ENCODE measurements at regions not wholly inside any gene's neighbourhood (a gene's known extent, or its start where the extent isn't known, plus 50 kb on each side); places are given as distances from the start of the nearest gene placed in this dataset.
A peak's percentile ranks its signal among the peaks of the same experiment; 100 is the strongest.
"Not testable (repeated sequence)": the region's sequence is repeated elsewhere in the genome, so short reads cannot be mapped to it uniquely, and the experiment has no call there.

DNA sequence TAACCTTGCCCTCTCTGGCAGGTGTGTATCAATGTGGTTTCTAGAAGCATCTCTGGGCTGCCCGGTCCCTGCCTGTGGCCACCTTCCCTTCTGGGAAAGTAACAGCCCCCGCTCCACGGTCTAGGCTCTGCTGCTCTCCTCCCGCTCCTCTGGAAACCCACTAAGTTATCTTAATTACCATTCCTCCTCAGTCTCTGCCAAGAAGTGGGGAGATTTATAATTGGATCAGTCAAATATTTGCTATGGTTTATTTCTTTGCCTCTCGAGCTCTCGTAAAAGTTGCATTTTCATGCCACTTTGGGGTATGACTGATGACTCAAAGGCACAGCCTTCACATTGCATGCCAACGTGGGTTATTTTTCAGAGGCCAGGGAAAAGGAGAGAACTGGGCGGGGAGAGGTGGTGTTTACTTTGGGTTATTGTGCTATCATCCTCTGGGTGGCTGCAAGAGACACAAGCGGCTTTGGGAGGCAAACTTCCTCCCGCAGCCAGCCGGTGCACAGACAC is 205.3 kb upstream of the WWC1 start:
- no peak for DNase-seq

DNA sequence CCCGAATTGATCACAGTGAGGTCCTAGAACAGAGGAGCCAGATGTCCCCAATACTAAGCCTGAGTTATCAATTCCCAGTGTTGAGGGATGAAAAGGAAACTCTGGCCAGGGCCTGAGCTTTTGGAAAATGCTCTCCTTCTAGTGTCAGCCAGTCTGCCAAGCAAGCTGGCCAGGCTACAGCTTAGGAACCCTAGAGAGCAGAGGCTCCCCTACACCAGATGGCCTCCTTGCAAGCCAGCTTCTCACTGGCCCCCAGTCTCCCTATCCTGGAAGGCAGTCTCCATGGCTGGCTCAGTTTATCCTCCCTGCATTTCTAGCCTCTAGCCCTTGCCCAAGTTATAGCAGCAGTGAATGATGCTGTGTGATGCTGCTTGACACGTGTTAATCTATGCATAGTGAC is 204.7 kb upstream of the WWC1 start:
- DNase-seq: no peak

DNA sequence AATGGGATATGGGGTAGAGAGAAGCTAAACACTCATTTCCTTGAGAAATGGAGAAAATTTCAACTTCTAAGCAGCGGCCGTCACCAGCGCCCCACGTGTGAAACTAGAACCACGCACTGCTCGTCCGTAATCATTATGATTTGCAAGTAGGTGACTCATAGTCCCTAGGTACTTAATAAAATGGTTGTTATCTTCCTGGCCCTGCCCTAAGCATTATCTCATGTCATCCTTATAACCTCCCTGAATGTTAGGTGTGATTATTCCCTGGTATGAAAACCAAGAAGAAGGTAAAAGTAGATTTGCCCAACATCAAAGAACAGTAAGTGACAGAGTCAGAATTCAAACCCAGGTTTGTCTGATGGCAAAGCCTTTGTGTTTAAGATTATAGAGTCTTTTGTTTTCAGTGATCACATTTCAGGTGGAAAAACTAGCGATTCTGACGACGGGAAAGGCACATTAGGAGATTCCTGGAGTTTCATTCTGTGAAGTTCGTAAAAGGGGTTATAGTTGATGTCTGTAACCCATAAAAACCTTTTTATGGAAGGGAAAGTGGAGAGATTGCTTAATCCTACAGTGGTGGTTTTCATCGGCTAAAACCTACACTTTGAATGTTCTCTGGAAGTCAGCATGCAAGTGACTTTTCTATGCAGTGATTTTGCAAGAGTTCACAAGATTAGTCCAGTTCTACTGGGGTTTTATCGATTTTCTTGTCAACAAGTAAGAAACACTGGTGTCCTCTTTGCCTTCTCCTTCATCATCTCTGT is 202.9 kb upstream of the WWC1 start:
- no peak for DNase-seq

DNA sequence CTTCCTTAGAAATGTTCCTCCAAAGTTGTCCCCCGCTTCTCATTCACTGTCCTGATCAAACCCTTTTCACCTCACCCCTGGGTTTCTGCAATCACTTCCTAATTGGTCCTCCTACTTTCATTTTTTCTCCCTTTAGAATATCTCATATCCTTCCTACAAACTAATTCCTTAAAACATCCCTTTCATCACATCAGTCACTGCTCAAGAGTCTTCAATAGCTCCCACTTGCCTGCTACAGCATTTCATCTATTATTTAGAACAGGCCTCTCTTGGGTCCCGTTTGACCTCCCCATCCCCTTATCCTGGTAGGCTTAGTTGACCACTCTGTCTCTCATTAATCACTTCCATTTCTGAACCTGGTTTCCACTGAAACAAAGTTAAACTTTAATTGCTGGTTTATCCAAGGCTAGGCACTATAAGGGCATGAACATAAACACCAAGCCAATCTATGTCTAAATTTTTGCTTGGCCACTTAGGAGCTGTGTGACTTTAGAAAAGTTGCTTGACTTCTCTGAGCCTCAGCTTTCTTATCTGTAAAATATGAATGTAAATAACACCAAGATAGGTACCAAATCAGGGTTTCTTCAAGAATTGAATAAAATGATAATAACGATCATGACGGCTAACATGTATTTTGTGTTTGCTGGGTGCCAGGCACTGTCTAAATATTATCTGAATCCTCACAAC is 202.1 kb upstream of the WWC1 start:
- DNase-seq: no peak

DNA sequence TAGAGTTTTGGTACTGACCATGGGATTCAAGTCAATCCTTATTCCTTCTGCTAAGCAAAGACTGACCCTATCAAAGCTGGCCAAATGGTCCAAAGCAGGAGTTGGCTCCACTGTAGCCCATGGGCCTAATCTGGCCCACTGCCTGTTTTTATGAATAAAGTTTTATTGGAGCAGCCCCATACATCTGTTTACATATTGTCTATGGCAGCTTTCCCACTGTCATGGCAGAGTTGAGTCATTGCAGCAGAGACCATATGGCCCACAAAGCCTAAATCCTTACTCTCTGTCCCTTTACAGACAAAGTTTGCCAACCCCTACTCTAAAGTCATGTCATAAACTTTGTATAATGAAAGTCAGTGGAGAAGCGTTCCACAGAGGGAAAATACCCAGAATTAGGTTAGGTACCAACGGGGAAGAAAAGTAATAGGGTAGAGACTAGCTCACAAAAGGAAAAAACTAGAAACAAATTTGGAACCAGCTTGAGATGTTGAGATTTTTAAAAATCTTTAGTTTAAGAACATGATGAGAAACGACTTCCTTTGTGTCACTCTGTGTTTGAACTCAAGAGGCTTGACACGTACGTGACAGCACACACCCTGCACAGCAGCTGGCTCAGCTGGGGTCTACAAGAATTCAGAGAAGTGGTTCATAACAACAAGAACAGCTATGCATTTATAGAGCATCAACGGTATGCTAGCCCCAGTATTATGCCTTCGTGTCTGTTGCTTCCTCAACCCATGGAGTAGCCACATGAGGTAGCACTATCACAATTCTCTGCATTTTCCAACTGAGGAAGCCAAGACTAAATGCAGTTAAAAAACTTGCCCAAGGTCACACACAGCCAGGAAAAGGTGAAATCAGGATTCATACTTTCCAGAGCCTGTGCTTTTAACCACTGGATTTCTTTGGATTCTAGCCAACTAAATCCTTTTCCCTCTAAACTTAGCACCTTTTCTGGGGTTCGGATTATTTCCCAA is 198.9 kb upstream of the WWC1 start:
- no peak for DNase-seq

DNA sequence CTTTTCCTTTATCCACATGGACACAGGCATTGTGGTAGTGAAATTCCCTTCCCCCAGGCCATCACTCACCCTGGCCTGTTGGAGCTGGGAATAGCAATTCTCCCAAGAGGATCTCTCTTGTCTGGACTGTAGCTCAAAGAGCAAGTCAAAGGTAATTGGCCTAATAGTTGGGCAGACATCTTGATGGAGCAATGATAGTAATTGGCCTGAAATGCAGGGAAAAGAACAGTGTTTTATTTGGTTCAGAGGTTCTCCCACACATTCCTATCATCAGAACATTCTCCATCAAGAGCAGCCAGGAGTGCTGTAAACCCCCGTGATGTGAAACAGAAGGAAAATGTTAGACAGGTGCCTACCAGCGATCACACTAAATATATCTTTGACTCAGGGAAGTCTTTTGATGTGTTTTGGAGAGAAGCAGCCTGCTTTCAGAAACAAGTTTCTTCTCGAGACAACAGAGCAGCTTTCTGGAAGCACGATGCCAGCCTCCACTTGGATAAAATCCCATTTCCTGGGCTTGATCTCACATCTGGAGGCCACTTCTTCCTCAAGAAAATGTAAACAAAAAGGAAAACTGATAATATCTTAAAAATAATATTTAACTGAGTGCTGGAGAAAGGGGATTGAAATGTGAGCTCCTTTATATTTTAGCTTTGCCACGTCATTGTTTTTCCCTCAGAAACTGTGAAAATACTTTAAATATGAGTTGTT is 198.1 kb upstream of the WWC1 start:
- no peak for DNase-seq

DNA sequence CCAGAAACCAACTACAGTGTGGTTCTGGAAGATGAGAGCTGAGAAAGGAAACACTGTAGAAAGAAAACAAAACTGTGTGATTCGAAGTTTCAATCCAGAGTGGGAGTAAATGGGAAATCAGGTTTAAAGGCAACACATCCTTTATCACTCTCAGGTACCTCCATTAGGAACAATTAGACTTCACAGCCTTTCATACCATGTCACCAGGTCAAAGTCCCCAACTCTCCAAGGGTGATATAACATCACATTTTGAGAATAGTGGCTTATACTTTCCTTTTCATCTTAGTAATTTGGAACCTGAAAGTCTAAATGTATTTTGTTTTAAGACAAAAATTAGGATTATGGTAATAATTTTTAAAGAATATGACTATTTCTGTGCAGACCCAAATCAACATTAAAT is 194.9 kb upstream of the WWC1 start:
- DNase-seq: no peak

DNA sequence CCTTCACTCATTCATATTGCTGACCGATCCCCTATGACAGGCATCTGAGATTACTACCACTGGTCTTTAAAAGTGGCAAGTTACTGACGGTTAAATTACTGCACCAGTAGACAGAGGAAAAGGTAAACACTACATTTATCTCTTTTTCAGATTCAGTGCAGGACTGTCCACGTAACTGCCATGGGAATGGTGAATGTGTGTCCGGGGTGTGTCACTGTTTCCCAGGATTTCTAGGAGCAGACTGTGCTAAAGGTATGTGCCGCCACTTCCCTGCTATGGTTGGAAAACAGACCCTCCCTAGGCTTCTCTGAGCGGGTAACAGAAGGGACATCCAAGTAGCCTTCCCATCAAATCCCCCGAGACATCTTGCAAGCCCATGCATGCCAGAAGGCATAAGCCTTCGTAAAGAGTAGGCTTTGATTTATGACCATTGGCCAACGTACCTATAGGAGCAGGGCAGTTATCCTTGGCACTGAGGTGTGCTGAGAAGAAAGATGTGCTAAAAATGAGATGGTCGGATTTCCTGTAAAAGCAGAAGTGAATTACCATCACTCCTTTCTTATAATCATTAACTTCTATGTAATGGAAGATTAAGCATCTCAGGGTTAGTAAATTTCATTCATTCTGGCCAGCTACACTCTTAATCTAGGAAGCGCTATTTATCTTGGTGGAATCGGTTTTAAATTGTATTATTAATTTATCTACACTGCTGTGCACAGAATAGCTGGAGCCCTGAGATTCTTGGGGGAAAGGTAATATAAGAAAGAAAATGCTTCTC is 193.4 kb upstream of the WWC1 start:
- no peak for DNase-seq

DNA sequence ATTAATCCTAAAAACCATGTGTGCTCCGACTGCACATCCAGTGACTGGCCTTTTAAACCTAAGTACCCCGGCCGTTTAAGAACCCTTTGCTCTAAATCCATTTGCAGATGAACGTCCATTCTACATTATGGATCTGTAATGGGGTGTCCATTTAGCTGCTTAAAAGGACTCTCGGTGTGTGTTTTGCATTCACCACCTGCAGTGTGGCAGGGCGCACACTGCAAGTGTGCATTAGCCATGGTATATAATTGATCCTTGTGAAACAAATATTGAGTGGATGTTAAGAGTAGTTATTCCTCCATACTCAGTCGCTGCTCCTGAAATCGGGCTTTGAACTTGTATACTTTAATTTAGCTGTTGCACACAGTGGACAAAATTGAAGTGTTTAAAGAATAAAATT is 190.1 kb upstream of the WWC1 start:
- no peak for DNase-seq

DNA sequence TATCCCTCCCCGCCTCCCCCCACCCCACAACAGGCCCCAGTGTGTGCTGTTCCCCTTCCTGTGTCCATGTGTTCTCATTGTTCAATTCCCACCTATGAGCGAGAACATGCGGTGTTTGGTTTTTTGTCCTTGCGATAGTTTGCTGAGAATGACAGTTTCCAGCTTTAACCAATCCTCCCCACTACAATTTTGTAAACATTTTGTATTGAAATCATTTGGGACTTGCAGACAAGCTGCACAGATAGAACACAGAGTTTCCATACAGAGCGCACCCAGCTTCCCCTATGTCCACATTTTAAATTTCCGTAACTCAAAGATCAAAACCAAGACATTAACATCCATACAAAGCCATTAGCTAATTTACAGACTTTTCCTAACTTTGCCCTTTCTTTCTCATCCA is 188.4 kb upstream of the WWC1 start:
- not testable (repeated sequence) for DNase-seq

DNA sequence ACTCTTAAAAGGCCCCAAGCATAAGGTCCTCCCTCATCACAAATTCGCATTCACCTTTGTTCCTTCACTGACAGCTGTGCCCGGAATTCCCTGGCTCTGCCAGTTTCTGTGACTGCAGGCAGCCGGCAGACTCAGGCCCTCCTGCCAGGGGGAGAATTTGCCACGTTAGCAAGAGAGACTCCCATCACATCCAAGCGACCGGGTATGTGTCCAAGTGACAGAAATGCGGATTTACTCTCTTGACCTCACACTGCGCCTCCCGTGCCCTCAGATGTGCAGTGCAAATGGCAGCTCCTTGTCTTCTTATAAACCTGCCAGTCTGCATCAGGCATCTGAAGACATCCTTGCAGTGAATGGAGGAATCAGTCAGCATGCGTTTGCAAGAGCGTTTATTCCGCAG is 187.1 kb upstream of the WWC1 start:
- DNase-seq: no peak

DNA sequence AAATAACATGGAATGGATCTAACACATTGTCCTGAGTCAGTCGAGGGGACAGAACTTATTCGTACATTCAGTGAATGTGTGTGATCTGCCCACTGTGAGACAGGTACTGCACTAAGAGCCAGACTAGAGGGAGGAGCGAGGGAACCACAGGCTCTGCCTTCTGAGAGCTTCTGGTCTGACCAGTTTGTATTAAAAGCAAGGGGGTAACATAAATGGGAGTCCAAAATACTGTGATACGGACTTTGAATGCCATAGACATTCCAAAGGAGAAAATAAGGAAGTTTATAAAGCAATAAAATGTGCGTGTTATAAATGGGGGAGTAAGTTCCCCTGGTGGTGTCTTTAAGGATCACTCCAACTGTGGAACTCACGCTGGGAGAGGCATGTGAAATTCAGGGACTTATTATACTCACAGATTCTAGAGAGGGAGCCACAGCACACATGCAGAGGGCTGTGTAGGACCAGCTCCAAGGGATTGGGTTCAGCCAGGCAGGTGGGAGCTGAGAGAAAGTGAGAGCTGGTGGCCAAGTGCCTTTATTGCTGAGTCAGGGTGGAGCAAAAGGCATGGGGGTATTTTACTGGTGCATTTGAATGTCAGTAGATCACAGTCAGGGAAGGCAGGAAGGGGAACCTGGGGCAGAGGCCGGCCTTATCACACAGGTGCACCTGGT is 186.5 kb upstream of the WWC1 start:
- DNase-seq: no peak

DNA sequence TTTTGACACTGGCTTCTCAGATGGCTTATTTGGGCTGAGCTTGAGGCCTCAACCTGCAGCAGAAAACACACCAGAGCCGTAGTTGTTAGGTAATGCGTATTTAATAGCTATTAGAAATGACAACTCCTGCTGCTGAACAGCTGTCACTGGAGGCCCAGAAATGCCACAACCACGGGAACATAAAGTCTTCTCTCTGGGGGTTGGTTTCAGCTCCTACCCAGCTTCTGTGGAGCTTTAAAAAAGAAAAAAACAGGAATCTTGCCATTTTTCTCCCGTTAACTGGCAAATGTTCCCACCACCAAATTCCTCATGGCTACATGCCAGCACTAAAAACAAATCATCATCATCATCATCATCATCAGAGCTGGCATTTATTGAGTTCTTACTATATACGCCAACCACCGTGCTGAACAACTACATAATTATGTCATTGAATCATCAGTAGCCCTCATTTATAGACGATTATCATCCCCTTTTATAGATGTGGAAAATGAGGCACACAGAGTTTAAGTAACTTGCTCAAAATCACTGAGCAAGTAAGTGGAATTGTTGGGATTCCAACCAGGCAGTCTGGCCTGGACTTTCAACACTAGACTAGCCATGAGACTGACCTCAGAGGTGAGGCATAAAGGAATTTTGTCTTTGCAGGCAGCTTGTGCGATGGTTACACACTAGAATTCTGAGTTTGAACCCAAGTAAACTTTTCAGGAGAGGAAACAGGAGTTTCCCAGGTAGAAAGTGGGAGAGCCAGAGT is 185.3 kb upstream of the WWC1 start:
- DNase-seq: no peak

DNA sequence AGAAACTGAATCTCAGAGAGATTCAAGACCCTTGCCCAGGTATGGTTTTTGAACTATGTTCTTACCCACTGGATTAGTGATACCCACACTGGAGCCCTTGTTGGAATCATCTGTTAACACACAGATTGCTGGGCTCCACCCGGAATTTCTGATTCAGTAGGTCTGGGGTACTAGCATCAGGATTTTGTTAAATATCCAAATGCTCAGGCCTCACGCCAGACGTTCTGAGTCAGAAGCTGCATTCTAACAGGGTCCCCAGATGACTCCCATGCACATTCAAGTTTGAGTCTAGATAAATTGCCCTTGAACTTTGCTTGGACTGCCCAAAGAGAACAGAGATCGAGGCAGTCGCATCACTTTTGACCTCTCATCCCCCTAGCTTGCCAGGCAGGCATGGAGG is 182.0 kb upstream of the WWC1 start:
- no peak for DNase-seq

DNA sequence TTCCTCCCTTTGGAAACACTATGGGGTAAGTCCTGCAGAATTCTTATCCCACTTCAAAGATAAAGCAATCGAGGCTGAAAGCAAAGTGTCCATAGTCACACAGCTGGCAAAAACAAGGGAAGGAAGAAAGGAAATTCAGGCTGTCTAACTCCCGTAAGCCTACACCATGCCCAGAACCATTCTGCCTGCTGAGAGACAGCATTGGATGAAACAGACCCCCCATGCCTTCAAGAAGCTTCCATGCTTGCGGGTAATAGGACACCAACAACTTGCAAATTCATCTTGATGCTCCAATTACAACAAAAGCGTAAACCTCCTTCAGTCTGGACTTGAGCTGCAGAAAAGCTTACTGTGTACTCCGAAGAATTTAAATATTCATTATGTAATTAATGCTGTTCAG is 181.1 kb upstream of the WWC1 start:
- DNase-seq: no peak

DNA sequence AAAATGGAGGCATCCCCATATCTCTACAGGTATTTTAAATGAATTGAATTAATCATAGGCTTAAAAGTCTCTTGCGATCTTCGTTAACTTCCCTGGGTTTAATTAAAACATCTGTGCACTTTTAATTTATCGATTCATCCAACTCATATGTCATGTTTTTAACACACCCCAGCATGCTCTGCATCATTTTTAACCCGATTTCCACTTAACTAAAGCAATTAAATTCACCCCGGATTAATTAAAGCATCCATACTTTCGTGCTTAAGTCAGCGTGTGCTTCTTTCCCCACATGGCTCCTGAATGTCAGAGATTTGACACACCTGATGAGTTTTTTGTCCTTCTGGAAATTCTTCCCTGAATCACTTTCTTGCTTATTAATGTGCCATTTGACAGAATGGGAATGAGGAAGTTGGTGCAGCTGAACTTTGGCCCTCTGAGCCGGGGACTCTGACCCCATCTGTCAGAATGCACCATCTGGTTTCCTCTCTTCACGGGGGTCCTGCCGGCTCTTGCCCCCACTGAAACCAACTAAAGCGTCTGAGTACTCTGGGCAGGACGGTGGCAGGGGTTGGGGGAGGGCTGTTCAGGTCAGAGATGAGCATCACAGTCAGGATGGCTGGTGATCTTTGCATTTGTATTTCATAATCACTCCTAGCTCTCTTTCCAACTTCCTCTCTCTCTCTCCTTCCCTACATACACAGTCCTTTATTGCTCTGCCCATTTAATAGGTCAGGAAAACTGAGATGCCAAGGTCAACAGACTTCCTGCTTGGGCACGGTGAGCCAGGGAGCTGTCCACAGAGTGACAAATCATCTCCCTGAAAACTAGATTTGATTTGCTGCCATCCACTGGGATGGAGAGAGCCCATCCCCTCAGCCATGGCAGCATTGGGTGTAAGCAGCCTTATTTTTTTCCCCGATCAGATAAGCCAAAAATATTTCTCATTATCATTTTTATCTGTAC is 180.3 kb upstream of the WWC1 start:
- no peak for DNase-seq

DNA sequence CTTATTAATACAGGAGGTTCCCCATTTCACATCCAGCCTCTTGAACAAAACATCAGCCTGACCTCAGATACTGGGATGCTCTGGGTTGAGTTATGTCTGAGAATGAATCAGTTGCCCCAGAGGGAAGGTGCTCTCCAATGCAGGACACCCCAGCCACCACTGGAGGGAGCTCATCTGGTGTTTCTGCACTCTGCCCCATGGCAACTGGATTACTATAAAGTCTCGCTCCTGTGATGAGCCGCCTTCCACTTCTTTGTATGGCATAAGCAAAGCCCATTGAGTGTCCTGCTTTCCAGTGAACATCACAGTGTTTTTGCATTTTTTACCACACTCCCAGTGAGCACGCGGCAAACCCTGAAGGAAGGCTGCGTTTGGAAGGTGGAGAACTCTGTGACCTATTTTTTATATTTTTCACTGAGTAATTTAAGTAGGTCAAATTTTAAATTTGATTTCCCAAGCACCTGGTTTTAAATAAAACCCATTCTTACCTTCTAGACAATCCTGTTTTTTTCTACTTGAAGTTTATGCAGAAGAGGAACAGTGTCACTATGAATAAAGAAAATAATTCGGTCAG is 176.9 kb upstream of the WWC1 start:
- peak; percentile 68 for DNase-seq

DNA sequence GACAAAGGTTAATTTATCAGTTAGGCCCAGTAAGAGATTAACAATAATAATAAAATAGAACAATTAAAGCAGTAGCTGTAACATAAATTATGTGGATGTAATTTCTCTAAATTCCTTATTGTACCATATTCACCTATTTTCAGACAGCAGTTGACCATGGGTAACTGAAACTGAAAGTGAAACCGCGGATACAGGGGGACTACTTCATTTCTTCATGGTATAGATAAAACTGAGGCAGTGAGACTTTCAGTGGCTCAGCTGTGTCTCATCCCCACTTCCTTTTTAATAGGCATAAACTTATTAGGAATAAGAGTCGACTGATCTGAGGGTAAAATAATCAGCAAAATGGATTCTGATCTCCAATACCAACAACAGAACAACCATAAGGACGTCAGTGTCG is 174.0 kb upstream of the WWC1 start:
- no peak for DNase-seq

Data from activated CD4-positive, alpha-beta T cell treated with anti-CD3 and anti-CD28 coated beads for 48 hours (primary cell).